ENCODE measurements at regions not wholly inside any gene's neighbourhood (a gene's known extent, or its start where the extent isn't known, plus 50 kb on each side); places are given as distances from the start of the nearest gene placed in this dataset.
A peak's percentile ranks its signal among the peaks of the same experiment; 100 is the strongest.

- FAIRE-seq: no peak
- DNase-seq (ENCODE audit: low spot score): peak; percentile 55
Measured at GRCh38 chr1:173420330-173420806, 56.8 kb upstream of the PRDX6 start.

- DNase-seq (ENCODE audit: low spot score) (no peak), FAIRE-seq (no peak)
Measured at GRCh38 chr1:173421286-173421685, 55.8 kb upstream of the PRDX6 start.

- DNase-seq (ENCODE audit: low spot score): no peak
- no peak for FAIRE-seq
Measured at GRCh38 chr1:173421789-173422188, 55.3 kb upstream of the PRDX6 start.

- FAIRE-seq (no peak), DNase-seq (ENCODE audit: low spot score) (no peak)
Measured at GRCh38 chr1:173422456-173422976, 54.6 kb upstream of the PRDX6 start.

GRCh38 chr1:173423291-173423690 is 53.8 kb upstream of the PRDX6 start:
- no peak for FAIRE-seq
- DNase-seq (ENCODE audit: low spot score): no peak

DNA sequence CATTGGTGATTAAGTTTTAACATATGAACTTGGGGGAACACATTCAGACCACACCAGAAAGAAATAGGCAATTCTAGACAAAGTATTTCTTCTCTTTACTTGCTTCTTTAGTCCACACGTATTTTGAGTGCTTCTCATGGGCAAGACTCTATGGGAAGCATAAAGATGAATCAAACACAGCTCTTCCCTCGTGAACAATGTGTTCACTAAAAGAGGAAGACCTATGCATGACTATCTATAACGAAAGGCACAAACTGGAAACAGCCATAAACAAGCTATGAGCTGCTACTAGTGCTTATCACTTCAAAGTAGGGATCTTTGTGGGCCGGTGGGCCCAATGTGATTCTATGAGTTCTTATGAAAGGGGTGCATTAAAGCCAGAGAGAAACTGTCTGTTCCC is 53.0 kb upstream of the PRDX6 start:
- no peak for DNase-seq (ENCODE audit: low spot score)
- no peak for FAIRE-seq

DNA sequence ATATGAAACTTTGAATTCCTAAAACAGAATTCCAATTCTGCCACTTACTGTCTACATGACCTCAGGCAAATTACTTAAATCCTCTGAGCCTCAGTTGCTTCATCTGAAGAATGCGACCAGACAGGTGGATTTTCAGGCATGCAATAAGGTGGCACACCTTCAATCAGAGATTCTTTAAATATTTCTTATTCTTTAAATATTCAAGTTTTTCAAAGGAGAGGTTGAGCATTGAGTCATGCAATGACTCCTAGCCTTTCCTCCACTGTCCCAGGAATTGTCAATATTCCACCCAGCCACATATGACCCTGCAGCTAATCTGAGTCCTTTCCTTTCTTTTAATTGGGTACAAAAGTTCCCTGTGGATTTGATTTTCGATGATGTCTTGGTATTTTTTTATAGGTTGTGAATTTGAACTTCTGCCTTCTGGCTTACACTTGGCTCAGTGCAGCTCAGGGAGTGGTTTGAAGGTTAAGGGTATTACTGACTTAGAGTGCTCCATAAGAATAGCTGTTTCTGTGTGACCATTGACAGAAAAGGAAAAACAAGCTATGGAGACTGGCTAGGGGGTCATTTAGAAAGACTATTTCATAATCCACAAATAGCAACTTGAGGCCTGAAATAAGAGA is 52.2 kb upstream of the PRDX6 start:
- DNase-seq (ENCODE audit: low spot score): no peak
- no peak for FAIRE-seq

DNA sequence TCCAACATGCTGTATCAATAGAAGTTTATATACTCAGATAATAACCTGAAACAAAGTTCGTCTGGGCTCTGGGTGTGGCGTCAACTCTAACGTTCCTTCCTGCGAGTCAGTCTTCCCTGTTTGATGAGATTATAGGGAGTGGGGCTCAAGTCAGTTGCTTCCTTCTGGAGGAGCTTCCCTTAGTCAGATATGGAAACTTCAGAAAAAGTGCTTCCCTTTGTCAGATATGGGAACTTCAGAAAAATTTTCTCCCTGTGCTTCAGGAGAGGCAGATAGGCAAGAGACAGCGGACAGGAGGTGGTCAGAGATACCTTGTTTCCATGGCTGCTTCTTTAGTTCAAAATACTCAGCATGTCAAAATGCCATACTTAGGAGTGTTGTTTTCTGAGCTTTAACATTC is 51.1 kb upstream of the PRDX6 start:
- FAIRE-seq: no peak

GRCh38 chr1:173427146-173428054 is 49.7 kb upstream of the PRDX6 start:
- FAIRE-seq (no peak), DNase-seq (ENCODE audit: low spot score) (no peak)

More for the DNA sequence above, 51.1 kb upstream of the PRDX6 start:
- no peak for DNase-seq (ENCODE audit: low spot score)
